ENCODE measurements at regions not wholly inside any gene's neighbourhood (a gene's known extent, or its start where the extent isn't known, plus 50 kb on each side); places are given as distances from the start of the nearest gene placed in this dataset.

DNA sequence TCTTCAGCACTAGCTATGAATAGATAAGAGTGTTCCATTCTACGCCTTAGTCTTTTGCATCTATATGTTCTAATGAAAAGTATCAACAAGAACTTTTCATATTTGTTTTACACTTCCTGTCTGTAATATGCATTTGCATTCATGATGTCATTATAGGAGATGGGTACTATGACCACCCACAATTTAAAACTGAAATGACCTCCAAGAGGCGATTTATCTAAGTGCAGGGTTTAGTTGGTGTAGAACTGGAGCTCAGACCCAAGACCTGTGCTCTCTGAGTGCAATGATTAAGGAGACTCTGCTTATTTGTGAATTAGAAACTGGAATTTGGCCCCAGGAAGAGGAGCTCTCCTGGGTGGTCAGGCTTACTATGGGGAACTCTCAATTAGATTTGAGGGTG lies 289.1 kb downstream of the ETS1 start:
- no peak for DNase-seq

DNA sequence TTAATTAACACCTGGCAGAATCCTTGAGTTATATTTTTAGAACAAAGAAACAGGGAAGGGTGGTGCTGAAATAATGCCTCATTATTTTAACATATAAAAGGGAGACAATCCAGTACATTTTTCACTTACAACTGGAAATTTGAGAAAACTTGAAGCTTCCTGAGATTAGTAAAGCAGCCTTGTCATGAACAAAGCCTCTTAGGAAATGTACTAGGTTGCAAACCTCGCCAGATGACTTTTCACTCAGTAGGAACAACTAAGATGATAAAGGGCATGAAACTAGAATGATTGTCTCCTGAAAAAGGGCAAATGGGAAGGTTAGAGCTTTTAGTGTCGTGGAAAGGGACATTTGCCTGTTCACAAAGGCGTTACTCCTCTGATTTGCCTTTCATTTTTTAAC lies 289.6 kb downstream of the ETS1 start:
- DNase-seq: no peak

DNA sequence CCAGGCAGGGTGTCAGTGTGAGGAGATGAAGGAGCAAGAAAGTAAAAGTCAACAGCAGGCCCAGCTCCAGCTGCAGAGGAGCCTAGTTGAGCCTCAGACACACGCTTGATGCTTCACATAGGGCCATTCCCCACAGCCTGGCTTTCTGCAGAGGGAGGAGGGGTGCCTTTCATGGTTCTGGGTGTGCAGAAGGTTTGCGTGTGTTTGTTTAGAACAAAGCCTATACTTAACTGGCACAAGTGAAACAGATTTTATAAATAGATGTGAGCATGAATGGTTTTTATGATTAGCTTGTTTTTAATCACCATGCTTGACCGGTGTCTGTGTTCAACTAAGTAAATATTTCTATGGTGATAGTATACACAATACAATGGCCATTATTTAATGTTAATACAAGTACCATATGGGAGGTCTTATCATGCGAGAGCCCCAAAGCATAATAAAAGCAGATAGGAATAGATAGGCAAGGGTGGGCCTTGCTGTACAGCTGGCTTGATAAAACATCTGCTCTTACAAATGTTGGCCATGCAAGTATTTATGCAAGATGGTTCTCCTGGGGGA lies 290.2 kb downstream of the ETS1 start:
- no peak for DNase-seq

DNA sequence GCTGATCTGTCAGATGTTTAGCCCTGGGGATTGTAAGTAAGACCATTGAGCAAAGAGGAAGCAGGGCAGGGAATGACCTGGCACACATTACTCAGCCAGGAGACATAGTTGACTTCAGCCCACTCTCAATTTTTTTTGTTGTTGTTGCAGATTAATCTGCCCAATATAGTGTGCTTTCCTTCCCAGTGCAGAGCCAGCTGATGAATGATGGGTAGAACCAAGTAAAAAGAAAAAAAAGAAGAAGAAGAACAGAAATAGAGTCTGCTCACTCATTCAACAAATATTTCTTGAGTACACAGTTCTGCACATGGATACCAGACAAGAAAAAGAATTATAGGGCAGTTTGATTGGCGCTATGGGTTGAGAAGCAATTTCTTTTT lies 292.7 kb downstream of the ETS1 start:
- DNase-seq: no peak

DNA sequence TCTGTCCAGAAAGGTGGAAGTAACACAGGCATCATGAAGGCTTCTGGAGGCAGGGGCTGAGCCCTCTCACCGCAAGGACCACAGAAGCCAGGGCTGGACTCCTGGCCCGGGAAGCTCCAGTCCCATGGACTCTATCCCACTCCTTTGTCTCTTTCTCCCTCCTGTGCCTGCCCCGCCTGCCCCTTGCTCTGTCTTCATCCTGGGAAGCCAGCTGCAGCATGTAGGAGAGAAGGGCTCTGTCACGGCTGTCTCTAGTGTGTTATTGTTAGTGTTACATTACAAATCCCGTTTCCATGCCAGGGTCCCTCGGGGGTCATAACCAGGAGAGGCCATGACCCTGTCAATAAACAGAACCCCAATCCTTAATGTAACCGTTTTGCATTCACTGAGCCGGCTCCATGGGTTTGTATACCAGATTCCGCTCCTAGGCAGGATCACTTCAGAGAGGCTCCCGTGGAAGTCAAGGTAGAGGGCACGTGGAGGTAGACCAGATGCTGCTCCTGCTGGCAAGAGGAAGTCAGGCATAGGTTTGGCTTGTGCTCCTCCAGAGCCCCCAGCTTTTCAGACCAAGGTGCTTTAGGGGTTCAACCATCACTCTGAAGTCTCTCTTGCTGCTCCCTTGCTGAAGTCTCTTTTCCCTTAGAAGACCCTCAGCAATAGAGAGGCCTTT lies 293.2 kb downstream of the ETS1 start:
- no peak for DNase-seq

DNA sequence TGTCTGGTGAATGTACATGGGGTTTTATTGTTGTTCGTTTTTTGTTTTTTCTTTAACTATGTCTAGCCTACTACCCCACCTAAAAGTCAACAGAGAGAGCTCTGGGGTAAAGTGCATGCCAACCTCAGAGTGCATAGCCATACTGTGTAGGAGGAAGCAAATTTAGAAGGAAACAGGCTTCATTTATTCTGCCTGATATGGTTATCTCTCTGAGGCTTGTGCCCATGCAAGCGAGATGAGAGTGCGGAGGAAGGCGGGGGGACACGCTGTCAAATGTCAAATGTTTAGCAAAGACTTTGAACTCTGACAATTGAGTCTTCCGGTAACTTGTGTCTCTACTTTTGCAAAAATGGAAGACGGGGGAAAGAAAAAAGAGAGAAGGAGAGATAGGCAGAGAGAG lies 295.5 kb downstream of the ETS1 start:
- no peak for DNase-seq

DNA sequence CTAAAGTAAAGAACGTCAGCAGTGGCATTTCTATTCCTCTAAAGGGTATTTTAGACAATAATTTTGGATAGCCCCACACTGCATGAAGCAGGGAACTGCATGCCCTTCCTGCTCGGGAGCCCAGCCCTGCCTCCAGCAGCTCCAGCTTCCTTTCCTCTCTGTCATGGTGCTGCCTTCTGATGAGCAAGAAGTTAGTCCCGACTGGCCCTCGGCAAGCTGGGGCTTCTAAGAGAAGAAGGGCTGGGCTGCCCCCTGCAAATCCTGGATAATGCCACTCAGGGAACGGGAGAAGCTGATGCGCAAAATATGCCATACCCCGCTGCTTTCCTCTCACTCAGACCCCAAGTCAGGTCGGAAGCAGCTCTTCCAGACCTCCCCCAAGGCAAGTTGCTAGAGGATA lies 296.4 kb downstream of the ETS1 start:
- no peak for DNase-seq

DNA sequence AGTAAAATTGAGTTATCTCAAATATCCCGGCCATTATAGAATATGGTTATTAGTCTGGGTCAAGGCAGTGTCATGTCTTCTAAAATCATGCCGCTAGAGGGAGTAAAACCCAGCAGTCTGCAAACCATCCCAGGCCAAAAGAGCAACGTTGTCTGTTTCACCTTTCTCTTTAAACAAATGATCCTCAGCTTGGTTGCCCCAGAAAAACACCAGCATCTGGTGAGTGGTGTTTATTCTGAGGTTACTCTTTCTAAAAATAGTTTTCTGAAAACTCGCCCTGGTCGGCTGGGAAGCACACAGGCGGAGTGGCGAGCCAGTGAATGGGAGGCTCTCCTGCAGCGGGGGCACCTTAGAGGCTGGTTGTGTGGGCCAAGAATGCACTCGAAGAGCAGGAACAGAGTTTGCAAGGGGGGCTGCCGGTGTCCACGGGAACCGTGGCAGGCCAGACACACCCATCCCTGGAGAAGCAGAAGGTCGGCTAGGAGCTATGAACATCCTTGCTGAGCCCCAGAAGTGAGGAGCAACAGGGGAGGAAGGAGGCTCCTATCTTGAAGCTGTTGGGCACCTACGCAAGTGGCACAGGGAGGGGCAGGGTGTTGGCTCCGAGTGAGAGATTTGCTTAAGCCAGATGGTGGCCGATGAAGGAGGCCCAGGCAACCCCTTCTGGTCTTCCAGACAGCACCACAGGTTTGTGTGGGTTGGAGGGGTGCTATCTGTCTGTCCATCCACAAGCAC lies 297.1 kb downstream of the ETS1 start:
- peak in 1 of 2 experiments; percentile 71 for DNase-seq

DNA sequence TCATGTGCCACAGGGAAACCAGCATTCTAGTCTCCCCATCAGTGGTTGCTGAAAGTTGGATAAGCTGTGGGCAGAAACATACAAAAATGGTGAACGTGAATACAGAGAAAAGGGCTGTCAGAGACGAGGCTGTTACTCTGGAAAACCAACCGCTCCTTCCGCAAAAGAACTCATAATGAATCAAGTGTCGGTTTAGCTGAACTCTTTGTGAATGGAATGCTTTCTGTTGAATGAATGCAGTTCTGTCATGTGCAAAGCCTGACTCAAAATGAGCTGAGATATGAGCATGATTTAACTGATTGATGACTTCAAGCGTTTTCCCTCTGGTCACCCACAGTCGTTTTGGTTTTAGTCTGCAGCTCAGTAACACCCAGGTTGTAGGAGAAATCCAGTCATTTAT lies 298.3 kb downstream of the ETS1 start:
- DNase-seq: no peak

DNA sequence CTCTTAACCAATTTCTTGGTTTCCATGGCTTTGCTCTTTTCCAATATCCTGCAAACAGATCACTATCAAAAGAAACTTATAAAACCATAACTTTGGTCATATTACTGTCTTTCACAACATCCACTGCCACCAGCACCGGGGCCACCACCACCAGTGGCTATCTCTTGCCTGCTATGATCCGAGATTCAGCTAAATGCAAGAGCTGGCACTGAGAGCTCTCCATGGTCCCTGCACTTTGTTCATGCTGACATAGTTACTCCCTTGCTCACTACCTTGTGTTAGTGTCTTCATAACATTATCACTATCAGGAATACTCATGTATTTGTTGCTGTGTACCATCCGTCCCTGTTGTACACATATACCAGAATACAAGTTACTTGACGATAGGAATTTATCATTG lies 299.0 kb downstream of the ETS1 start:
- no peak for DNase-seq

DNA sequence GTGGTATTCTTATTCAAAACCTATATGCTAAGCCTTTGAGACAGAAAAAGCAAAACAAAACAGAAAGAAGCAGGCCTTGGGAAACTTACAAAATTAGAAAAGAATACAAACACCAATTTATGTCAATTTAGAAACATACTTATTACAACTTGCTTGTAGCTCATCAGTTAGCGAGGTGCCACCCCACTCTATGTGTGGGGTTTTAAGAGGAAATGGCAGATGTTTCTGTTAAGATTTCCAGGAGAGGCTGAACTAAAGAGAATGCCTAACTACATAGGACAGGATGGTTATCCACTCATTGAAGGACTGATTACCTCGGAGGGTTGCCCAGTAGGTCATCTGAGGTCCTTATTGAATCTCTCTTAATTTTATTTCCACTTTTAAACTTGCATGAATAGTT lies 302.0 kb downstream of the ETS1 start:
- no peak for DNase-seq

DNA sequence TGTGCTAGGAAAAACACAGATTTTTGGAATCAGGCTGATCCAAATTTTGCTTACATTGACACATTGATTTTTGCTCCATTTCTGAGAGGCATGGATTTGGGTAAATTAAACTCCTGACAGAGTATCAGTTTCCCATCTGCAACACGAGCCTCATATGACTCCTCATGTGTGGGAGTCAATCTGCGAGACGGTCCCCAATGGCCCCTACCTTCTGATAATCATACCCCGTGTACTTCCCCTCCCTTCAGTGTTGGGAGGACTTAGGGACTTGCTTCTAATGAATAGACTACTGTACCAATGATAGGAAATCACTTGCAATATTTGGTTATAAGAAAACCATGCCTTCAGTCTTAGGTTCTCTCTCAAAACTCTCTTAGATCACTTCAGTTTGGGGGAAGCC lies 302.7 kb downstream of the ETS1 start:
- no peak for DNase-seq

DNA sequence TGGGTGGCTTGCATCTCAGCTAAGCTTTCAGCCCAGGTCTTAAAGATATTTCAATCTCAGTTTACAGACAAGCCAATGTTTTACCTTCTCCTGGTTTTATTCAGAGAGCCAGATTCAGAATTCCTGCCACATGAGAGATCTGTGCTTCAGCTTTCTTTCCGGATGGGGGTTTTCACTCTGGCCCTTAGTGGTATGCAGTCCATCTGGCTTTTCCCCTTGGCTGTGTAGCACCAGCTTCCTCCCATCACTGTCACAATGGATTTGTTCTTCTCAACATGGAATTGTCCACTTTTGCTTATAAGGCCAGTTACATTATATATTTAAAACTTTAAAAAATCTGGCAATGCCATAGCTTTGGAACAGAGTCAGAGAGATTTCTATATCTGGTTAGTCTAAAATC lies 303.9 kb downstream of the ETS1 start:
- no peak for DNase-seq

DNA sequence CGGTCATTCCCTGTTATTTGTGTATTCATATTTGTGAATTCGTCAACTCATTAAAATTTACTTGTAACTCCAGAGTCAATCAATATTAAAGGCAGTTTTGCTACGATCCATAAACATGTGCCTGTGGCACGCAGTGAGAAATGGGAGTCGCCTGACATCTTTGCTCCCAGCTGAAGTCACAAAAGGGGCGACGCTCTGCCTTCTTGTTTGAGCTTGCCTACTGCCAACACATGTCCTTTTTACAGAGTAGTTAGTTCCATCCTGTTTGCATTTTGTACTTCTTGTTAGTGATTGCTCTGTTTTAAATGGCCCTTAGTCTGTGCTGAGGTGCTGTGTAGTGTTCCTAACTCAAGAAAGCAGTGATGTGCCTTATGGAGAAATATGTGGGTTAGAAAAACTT lies 305.3 kb downstream of the ETS1 start:
- DNase-seq: no peak

DNA sequence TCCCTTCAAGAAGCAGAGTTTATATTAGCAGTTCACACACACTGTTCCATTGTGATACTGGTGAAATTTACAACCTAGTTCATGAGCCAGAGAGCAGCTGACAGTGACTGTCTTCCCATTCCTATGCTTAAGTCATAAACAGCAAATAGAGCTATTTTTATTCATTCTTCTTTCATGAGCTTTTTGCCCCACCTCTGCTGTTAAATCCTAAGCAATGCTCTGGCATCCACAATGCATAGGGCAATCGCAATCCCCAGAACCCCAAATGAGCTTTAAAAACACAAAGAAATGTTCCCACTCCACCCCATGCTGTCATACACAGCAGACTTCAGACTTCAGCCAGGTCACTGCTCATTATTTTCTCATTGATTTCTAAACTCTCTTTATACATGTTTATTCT lies 307.5 kb downstream of the ETS1 start:
- no peak for DNase-seq

DNA sequence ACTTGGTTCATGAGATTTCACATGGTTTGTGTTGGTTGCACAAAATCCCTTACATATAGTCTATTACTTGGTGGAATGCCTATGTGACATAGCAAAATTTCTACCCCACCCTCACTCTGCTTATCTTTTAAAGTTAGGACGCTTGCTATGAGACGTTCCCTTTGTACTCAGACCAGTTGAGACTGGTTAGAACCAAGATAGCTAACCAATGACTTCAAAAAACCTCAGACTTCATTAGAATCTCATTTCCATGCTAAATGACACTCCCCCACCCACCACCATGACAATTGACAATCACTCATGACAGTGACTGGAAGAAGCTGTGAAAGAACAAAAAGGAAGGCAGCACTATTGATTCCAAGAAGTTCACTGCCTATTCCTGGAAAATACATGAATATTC lies 313.6 kb downstream of the ETS1 start:
- no peak for DNase-seq

DNA sequence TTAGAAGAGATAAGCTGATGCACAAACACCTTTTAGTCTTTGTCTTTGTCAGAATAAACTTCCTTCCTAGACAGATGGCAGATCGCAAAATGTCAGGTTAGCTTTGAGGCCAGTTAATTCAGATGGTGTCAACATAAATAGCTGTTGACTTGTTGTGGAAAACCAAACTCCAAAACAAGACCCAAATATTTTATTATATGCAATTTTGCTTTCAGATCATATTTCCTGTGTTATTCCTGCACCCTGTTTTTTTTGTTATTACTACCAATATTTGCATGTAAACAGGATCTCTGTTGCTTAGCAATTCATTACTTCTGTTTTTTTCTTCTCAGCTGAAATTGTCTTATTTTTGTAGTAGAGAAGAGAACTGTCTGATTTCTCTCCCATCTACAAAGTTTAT lies 316.0 kb downstream of the ETS1 start:
- DNase-seq: peak in 1 of 2 experiments; percentile 20

DNA sequence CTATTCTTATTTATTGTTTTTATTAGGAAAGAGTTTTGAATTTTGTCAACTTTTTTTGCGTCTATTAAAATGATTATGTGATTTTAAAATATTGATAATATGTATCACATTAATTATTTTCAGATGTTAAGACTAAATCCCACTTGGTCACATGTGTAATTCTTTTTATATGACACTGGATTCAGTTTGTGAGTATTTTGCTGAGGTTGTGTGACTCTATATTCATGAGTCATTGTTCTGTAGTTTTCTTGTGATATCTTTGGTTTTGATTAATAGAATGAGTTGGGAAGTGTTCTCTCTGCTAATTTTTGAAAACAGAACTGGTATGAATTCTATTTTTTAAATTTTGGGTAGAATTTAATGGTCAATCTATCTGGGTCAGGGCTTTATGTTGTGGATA lies 317.9 kb downstream of the ETS1 start:
- no peak for DNase-seq

DNA sequence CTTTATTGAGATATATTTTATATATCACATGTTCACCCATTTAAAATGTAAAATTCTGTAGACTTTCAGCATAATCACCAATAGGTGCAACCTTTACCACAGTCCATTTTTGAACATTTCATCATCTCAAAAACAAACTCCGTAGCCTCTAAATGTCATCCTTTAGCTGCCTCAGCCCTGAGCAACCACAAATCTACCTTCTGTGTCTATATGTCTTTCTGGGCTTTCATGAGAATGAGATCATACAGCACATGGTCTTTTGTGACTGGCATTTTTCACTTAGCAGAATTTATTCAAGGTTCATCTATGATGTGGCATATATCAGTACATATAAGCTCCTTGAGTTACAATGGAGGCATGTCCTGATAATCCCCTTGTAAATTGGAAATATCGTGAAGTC lies 320.5 kb downstream of the ETS1 start:
- no peak for DNase-seq

DNA sequence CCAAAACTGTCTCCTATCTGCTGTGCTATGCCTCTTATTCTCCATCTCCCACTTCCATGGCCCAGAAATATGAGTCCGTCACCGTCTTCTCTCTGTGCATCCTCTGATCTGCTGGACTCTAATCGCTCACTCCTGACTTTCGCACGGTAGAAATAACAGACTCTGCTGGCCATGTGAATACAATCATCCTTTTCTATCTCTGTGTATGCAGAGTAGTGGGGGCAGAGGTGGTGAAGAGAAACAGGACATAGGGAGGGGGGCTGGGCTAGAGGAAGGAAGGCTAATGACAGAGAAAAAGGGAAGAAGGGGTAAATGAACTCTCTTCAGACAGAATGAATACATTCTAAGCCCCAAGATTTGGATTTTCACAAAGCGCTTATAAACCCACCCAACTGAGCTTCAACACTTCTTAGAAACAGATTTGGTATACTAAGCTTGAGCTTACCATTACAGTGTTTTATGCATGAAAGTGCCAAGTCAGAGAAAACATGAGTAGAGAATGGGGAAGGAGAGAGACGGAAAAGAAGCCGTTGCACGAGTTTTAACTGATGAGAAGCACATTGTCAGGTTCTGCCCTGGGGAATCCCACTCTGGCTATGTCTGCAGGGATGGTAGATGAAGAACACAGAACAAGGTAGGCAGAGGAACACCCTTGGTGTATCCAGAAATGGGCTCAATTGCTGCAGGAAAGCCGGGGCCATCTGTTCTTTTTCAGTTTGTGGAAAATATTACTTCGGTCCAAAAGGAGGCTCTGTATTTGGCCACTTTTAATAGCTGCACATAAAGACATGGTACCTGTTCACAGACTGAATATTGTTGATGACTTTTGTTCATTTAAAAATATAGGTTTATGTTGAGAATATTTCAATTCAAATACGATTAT lies 324.7 kb downstream of the ETS1 start:
- DNase-seq: no peak

DNA sequence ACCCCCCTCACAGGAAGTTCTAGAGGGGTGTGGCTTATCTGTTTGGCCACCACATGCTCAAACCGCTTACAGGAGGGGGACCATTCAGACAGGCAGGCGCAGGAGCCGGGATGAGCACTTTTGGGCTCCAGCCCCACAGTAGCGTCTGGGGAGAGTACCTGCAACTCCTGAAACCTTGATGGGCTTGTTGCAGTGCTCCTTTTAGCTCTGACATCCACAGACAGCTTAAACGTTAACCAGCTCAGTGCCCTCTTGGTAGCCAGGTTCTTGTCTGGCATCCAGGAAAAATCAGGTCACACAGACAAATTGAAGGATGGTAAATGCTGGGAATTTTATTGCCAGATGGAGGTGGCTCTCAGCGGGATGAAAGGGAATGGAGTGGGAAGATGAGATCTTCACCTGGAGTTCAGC lies 326.3 kb downstream of the ETS1 start:
- DNase-seq: no peak

DNA sequence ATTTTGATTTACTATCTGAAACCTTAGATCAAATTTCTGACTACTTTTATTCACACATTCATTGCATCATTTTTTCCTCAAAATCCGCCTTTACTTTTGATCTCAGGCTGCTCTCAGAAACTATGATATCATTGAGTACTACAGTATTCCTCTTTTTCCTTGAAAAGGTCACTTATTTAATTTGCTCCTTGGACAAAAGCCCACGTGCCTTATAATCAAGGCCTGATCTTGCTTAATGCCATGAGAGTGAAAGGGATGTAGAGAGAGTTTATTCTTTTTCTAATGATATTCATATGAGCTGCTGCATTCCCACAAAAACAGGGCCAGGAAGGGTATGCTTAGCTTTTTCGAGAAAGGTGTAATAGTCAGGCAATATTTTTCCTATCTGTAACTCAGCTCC lies 327.0 kb downstream of the ETS1 start:
- no peak for DNase-seq

DNA sequence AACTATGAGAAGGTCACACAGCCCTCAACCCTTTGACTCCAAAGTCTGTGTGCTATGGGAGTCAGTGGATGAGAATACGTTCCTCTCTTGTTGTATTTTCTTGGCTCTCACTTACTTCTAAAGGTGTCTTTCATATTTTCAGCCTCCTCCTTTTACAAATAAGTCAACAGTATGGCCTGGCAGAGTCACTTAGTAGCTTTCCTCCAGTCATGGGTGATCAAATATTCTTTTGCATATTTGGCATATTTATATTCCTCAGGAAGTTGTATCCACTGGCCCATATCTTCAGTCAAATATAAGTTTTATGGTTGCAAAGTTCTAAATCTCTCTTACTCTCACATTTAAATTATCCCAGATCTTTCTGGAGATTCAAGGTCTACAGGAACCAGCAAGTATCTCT lies 327.5 kb downstream of the ETS1 start:
- no peak for DNase-seq

DNA sequence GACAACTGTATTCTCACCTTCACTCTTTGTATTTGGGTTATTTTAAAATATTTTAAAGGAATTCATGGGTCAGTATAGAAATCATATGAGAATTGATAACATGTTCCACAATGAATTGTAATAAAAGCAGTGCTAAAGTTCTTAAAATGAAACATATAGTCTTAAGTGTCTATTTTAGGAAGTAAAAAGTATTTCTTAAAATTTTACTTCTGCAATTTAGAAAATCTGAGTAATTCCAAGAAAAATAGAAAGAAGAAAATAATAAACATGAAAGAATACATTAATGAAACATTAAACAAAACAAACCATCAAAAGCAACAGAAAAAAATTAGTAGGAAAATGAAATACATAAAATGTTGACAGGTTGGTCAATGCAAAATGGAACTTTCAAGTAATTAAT lies 332.4 kb downstream of the ETS1 start:
- no peak for DNase-seq
